ENCODE measurements at regions not wholly inside any gene's neighbourhood (a gene's known extent, or its start where the extent isn't known, plus 50 kb on each side); places are given as distances from the start of the nearest gene placed in this dataset.

DNA sequence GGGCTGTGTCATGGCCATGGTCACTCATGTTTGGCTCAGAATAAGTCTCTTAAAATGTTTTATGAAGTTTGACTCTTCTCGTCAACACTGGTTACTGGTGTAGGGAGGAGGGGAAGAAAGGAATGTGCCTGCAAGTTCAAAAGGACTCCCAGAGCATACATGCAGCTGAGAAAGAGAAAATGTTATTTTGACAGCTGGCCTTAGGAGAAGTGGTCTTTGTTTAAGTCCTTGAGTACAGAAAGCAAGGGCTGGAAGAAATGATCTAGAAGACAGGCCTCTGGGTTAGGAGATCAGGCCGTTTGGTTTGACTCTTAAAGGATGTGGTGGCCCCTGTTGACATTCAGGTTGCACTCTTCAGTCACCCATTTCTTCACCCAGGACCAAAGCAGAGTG lies 245.5 kb downstream of the REEP3 start:
- TF ChIP-seq POLR2A (IDR thresholded peaks at IDR 0.05): no peak
- no peak for TF ChIP-seq CTCF (IDR thresholded peaks at IDR 0.05)
